Spleen (tissue), 11 donors: ENCODE measurements at regions not wholly inside any gene's neighbourhood (a gene's known extent, or its start where the extent isn't known, plus 50 kb on each side); places are given as distances from the start of the nearest gene placed in this dataset.

ENCODE experiments used
- DNase-seq: peaks from one replicate; pipeline ENCODE4 v3.0.0-alpha.2; 2020
- H3K27ac ChIP-seq, 8 donors: fragments of 200-600 bp; sonication (generic) in 7 of 8; 1 replicate in 4 of 8; 2 replicates in 4 of 8; pipeline versions ENCODE4 v1.5.0 to v1.8.0; 2016 to 2021; ENCODE audit warnings: inconsistent platforms in 4 of 8, mild to moderate bottlenecking in 4 of 8, moderate library complexity in 1 of 8
- H3K27me3 ChIP-seq, 7 donors: fragments of 200-600 bp; sonication (generic) in 6 of 7; replicated peaks in 1 of 7; 1 replicate in 4 of 7; 2 replicates in 3 of 7; pipeline versions ENCODE4 v1.5.0 to v1.8.0; 2016 to 2021; ENCODE audit warnings: inconsistent platforms in 3 of 7, mild to moderate bottlenecking in 1 of 7
- H3K36me3 ChIP-seq, 6 donors: fragments of 200-600 bp; sonication (generic) in 5 of 6; 1 replicate in 4 of 6; 2 replicates in 2 of 6; pipeline versions ENCODE4 v1.5.0 to v1.8.0; 2016 to 2021; ENCODE audit warnings: inconsistent platforms in 2 of 6
- H3K4me1 ChIP-seq, 6 donors: fragments of 200-600 bp; sonication (generic) in 5 of 6; 1 replicate in 3 of 6; 2 replicates in 3 of 6; pipeline versions ENCODE4 v1.5.0 to v1.8.0; 2016 to 2021; ENCODE audit warnings: inconsistent platforms in 3 of 6
- H3K4me3 ChIP-seq, 8 donors: fragments of 200-600 bp; sonication (generic) in 7 of 8; 1 replicate in 4 of 8; 2 replicates in 4 of 8; pipeline versions ENCODE4 v1.5.0 to v1.8.0; 2016 to 2021; ENCODE audit warnings: inconsistent platforms in 4 of 8, mild to moderate bottlenecking in 4 of 8, moderate library complexity in 2 of 8
- H3K9me3 ChIP-seq, 8 donors: fragments of 200-600 bp; sonication (generic) in 7 of 8; 1 replicate in 4 of 8; 2 replicates in 4 of 8; pipeline versions ENCODE4 v1.5.0 to v1.8.0; 2016 to 2021; ENCODE audit warnings: inconsistent platforms in 4 of 8
- POLR2A ChIP-seq, 3 donors: fragments of 450-650 bp; IDR thresholded peaks; one replicate each; pipeline ENCODE4 v1.5.1; 2017; ENCODE audit warnings: antibody characterized with exemption in 3 of 3, mild to moderate bottlenecking in 1 of 3
- POLR2AphosphoS5 ChIP-seq, 3 donors: sonication (generic); formaldehyde crosslinking; IDR thresholded peaks; one replicate each; pipeline ENCODE4 v1.5.1; 2017; ENCODE audit warnings: antibody characterized with exemption in 3 of 3
- WGBS, 5 donors: extraction: QIAGEN DNeasy Blood & Tissue Kit in 3 of 5; methylation state at CpG; one replicate each; pipeline versions ENCODE4 v1.1.5 to v1.1.7; 2013 to 2018; 5-methylcytosine and 5-hydroxymethylcytosine counted together
- intact Hi-C: fragments of 100-400 bp; cut with DNase I; formaldehyde crosslinking; loops from one replicate; pipeline ENCODE4 v1.15.0; 2023; ENCODE audit warnings: low total_unique reads
- TF ChIP-seq, protein P1 (sequence below), 11 experiments: fragments of 200-600 bp in 7 of 11; fragments of 450-650 bp in 4 of 11; sonication (generic) in 4 of 11; IDR thresholded peaks in 8 of 11; conservative IDR thresholded peaks in 3 of 11; 1 replicate in 7 of 11; 2 replicates in 4 of 11; pipeline versions ENCODE4 v1.4.0 to v1.8.0; 2016 to 2021; ENCODE audit warnings: antibody characterized with exemption in 11 of 11, inconsistent platforms in 4 of 11, mild to moderate bottlenecking in 1 of 11
- donor health status: healthy with polysubstance abuse.
- donor health status: DM: no; HTN: no; CAD: no; lungs with moderate emphysema.
- donor health status: DM: no; HTN: no; CAD: no.
- donor health status: Bipolar disorder and iron deficiency.
- donor health status: healthy.
- donor health status: DM: no; HTN: no; CAD: no.
- donor health status: DM: yes; HTN: yes; CAD: no.

DNA sequence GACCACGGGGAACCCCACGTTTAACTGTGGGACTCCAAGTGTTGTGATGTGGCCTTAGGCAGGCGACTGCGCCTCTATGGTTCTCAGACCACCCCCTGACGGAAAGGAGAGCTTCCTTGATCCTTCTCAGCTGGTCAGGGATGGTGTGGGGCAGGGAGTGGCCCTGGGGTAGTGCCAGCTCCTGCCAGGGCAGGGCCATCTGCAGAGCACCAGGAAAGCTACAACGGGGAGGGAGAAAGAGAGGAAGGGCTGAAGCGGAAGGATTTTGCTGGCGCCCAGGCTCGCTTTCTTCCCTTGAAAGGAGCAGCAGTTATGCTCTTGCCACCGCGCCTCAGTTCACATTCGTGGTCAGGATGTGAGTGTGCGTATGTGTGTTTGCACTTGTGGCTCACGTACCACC, 74.9 kb upstream of the PCBD1 start:
- intact Hi-C loops: no loop called here
- peak; percentile 54 for DNase-seq
- WGBS, 5 donors: 76 to 81% (median 78%) methylated on average over 14 of the region's 14 CpGs

DNA sequence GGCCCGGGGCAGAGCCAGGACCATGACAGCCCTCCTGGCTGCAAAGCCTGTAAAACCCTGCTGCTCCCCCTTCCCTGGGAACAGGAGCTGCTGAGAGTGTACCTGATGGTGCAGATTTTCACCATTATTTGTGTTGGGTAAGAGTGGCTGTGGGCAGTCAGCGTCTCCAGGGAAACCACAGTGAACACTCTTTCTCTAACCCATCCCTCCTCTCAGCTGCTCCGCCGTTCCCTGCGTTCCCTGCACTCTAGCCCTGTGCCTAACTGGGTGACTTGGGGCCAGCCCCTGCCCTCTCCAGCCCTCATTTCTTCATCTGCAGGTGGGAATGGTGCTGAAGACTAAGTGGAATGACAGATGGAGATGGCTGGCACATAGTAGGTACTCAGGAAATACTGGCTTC, 75.9 kb upstream of the PCBD1 start:
- no peak overlapping the region for H3K4me3 ChIP-seq
- 73 to 90% (median 84%) methylated on average over 5 of the region's 5 CpGs for WGBS, 5 donors
- intact Hi-C loops: no loop called here
- peak; percentile 48 for DNase-seq
- peaks cover 0 to 36% (median 0%) of the 10 kb centered on the region in 7 donors for H3K27me3 ChIP-seq
- no peaks in the 10 kb centered on the region for H3K4me1 ChIP-seq
- H3K9me3 ChIP-seq: no peaks in the 10 kb centered on the region
- no peaks in the 10 kb centered on the region for H3K36me3 ChIP-seq
- no peak overlapping the region for H3K27ac ChIP-seq
- TF ChIP-seq POLR2AphosphoS5 (IDR thresholded peaks at IDR 0.05) (no peak), POLR2A (IDR thresholded peaks at IDR 0.05) (no peak)
- TF ChIP-seq, protein P1, sequence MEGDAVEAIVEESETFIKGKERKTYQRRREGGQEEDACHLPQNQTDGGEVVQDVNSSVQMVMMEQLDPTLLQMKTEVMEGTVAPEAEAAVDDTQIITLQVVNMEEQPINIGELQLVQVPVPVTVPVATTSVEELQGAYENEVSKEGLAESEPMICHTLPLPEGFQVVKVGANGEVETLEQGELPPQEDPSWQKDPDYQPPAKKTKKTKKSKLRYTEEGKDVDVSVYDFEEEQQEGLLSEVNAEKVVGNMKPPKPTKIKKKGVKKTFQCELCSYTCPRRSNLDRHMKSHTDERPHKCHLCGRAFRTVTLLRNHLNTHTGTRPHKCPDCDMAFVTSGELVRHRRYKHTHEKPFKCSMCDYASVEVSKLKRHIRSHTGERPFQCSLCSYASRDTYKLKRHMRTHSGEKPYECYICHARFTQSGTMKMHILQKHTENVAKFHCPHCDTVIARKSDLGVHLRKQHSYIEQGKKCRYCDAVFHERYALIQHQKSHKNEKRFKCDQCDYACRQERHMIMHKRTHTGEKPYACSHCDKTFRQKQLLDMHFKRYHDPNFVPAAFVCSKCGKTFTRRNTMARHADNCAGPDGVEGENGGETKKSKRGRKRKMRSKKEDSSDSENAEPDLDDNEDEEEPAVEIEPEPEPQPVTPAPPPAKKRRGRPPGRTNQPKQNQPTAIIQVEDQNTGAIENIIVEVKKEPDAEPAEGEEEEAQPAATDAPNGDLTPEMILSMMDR (IDR thresholded peaks at IDR 0.05 in 8 of 11, conservative IDR thresholded peaks at IDR 0.05 in 3 of 11): no peak

More for the DNA sequence above, 74.9 kb upstream of the PCBD1 start:
- Histone ChIP-seq H3K27ac (no peak overlapping the region), H3K4me1 (no peaks in the 10 kb centered on the region), H3K27me3 (peaks cover 0 to 33% (median 0%) of the 10 kb centered on the region in 7 donors), H3K4me3 (no peak overlapping the region), H3K9me3 (no peaks in the 10 kb centered on the region), H3K36me3 (no peaks in the 10 kb centered on the region)
- no peak for TF ChIP-seq POLR2A (IDR thresholded peaks at IDR 0.05)
- no peak for TF ChIP-seq POLR2AphosphoS5 (IDR thresholded peaks at IDR 0.05)
- TF ChIP-seq, protein P1 (IDR thresholded peaks at IDR 0.05 in 8 of 11, conservative IDR thresholded peaks at IDR 0.05 in 3 of 11): no peak

DNA sequence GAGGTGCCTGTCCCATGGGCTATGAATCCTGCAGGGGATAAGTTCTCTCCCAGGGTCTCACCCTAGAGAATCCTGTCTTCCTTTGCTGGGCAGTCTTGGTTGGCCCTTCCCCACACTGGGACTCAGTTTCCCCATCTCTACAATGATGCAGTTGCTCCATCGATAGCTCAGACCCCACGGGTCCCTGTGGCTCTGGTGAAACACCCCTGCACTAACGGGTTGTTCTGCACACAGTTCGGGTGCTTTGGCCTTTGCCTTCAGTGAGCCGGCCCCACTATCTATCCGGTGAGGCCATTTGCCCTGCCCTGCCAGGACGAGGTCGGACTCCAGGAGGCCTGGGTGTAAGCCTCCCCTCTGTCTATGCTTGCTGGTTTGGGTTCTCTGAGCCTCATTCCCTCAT, 76.5 kb upstream of the PCBD1 start:
- no peaks in the 10 kb centered on the region for H3K9me3 ChIP-seq
- 80 to 93% (median 88%) methylated on average over 8 of the region's 8 CpGs for WGBS, 5 donors
- H3K27me3 ChIP-seq: peaks cover 0 to 38% (median 0%) of the 10 kb centered on the region in 7 donors
- H3K36me3 ChIP-seq: no peaks in the 10 kb centered on the region
- no peak overlapping the region for H3K4me3 ChIP-seq
- intact Hi-C loops: no loop called here
- TF ChIP-seq, protein P1 (IDR thresholded peaks at IDR 0.05 in 8 of 11, conservative IDR thresholded peaks at IDR 0.05 in 3 of 11): no peak
- TF ChIP-seq POLR2A (IDR thresholded peaks at IDR 0.05) (no peak), POLR2AphosphoS5 (IDR thresholded peaks at IDR 0.05) (no peak)
- H3K27ac ChIP-seq: no peak overlapping the region
- no peaks in the 10 kb centered on the region for H3K4me1 ChIP-seq
- DNase-seq: peak; percentile 54

DNA sequence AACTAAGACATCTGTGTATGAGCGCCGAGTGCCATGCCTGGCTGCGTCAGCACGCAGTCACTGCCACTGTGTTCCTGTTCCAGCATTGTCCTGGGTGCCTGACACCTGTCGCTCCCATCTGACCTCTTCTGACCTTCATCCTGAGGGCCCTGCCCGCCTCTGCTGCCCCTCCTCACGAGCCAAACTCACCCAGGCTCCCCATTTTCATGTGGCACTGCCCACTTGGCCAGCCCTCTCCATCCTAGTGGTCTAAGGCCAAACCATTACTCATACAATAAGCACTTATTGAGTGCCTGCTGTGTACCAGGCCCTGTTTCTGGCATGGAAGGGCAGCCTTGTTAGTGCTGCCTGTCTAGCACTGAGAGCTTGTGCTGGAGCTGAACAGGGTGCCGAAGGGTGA, 77.2 kb upstream of the PCBD1 start:
- no peaks in the 10 kb centered on the region for H3K36me3 ChIP-seq
- H3K9me3 ChIP-seq: no peaks in the 10 kb centered on the region
- WGBS, 5 donors: 82 to 92% (median 90%) methylated on average over 7 to 8 of the region's 8 CpGs
- H3K27me3 ChIP-seq: peaks cover 0 to 38% (median 0%) of the 10 kb centered on the region in 7 donors
- intact Hi-C loops: no loop called here
- H3K4me3 ChIP-seq: no peak overlapping the region
- TF ChIP-seq, protein P1 (IDR thresholded peaks at IDR 0.05 in 8 of 11, conservative IDR thresholded peaks at IDR 0.05 in 3 of 11): no peak
- peak; percentile 56 for DNase-seq
- no peak overlapping the region for H3K27ac ChIP-seq
- H3K4me1 ChIP-seq: no peaks in the 10 kb centered on the region
